ENCODE measurements at regions not wholly inside any gene's neighbourhood (a gene's known extent, or its start where the extent isn't known, plus 50 kb on each side); places are given as distances from the start of the nearest gene placed in this dataset.

DNA sequence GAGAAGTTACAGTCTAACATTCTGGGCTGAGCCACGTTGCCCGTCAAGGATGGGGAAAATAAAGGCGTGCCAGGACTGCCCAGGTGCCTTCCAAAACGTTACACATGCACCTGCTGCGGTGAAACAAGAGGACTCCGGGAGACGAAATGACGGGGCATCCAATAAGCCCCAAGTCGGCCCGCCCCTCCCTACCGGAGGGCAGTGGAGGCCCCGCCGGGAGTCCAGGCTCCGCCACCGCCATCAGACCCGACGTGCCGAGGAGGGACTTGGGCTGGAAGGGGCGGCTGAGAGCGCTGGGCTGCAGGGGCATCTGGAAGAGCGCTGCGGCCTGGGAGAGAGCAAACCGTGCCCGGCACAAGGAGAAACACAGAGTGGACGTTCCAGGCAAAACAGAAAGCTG lies 112.5 kb upstream of the GPC1 start:
- H3K27me3 ChIP-seq: no peaks in the 10 kb centered on the region
- no peak overlapping the region for H3K9ac ChIP-seq
- Mint-ChIP-seq H3K27ac (no peak overlapping the region), H3K27me3 (ENCODE audit: insufficient read depth, low read depth) (peaks cover 8% of the 10 kb centered on the region), H3K4me3 (no peak overlapping the region), H3K36me3 (no peaks in the 10 kb centered on the region), H3K9me3 (no peaks in the 10 kb centered on the region), H3K4me1 (peaks cover 35% of the 10 kb centered on the region)
- H4K20me1 ChIP-seq (ENCODE audit: low read depth): no peaks in the 10 kb centered on the region
- no peak for DNase-seq (ENCODE audit: low spot score)
- H3K9me3 ChIP-seq (ENCODE audit: low read depth): no peaks in the 10 kb centered on the region
- no peak overlapping the region for H3K4me3 ChIP-seq
- no peaks in the 10 kb centered on the region for H3K79me2 ChIP-seq (ENCODE audit: low read depth)
- H3K27ac ChIP-seq: no peak overlapping the region
- no peak for TF ChIP-seq EZH2phosphoT487 (IDR thresholded peaks at IDR 0.05)
- TF ChIP-seq, protein P1, sequence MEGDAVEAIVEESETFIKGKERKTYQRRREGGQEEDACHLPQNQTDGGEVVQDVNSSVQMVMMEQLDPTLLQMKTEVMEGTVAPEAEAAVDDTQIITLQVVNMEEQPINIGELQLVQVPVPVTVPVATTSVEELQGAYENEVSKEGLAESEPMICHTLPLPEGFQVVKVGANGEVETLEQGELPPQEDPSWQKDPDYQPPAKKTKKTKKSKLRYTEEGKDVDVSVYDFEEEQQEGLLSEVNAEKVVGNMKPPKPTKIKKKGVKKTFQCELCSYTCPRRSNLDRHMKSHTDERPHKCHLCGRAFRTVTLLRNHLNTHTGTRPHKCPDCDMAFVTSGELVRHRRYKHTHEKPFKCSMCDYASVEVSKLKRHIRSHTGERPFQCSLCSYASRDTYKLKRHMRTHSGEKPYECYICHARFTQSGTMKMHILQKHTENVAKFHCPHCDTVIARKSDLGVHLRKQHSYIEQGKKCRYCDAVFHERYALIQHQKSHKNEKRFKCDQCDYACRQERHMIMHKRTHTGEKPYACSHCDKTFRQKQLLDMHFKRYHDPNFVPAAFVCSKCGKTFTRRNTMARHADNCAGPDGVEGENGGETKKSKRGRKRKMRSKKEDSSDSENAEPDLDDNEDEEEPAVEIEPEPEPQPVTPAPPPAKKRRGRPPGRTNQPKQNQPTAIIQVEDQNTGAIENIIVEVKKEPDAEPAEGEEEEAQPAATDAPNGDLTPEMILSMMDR (IDR thresholded peaks at IDR 0.05): no peak
- TF ChIP-seq EZH2 (IDR thresholded peaks at IDR 0.05): no peak
- H3K4me1 ChIP-seq: peaks cover 27% of the 10 kb centered on the region
- no peaks in the 10 kb centered on the region for H3F3A ChIP-seq (ENCODE audit: low read depth)
- H3K36me3 ChIP-seq: no peaks in the 10 kb centered on the region
- no peak overlapping the region for H2AFZ ChIP-seq (replicated peaks)
- H3K4me2 ChIP-seq: no peak overlapping the region

DNA sequence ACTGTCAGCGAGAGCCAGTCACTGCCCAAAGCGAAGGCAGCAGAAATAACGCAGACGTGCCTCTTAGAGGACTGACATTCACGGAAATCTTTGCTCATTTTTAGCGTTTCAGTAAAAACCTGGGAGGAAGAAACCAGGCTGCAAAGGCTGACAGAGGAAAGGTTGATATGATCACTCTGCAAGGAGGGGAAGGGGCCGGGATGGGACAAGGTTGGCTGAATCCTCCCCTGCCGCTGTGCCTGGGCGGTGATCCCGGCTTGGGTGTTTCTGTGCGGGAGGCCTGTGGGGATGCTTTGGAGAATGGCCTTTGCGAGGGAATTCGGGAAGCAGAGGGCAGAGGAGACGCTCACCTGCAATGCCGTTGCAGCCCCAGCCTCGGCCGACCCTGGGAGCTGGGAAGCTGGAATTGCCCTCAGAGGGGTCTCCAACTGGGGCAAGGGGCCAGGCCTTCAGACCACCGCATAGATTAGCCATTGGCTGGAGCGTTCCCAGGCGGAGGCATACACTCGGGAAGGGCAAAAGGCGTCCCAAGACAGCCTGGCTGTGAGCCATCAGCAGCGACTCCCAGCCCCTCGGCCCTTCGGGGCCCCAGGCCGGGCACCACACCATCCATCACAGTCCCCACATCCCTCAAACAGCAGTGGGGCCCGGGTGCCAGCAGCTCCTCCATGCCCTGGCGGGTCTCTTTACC lies 111.7 kb upstream of the GPC1 start:
- Histone ChIP-seq H3K36me3 (no peaks in the 10 kb centered on the region), H3K79me2 (ENCODE audit: low read depth) (no peaks in the 10 kb centered on the region), H3K27me3 (no peaks in the 10 kb centered on the region), H3K4me1 (peaks cover 27% of the 10 kb centered on the region), H3K4me3 (no peak overlapping the region), H3K9ac (no peak overlapping the region), H2AFZ (replicated peaks) (no peak overlapping the region), H4K20me1 (ENCODE audit: low read depth) (no peaks in the 10 kb centered on the region), H3K27ac (no peak overlapping the region), H3F3A (ENCODE audit: low read depth) (no peaks in the 10 kb centered on the region), H3K4me2 (no peak overlapping the region), H3K9me3 (ENCODE audit: low read depth) (no peaks in the 10 kb centered on the region)
- DNase-seq (ENCODE audit: low spot score): no peak
- H3K4me3 Mint-ChIP-seq: no peak overlapping the region
- H3K9me3 Mint-ChIP-seq: no peaks in the 10 kb centered on the region
- no peak overlapping the region for H3K27ac Mint-ChIP-seq
- no peaks in the 10 kb centered on the region for H3K36me3 Mint-ChIP-seq
- H3K4me1 Mint-ChIP-seq: peaks cover 31% of the 10 kb centered on the region
- no peak for TF ChIP-seq EZH2phosphoT487 (IDR thresholded peaks at IDR 0.05)
- TF ChIP-seq, protein P1 (IDR thresholded peaks at IDR 0.05): no peak
- TF ChIP-seq EZH2 (IDR thresholded peaks at IDR 0.05): no peak
- H3K27me3 Mint-ChIP-seq (ENCODE audit: insufficient read depth, low read depth): peaks cover 8% of the 10 kb centered on the region

DNA sequence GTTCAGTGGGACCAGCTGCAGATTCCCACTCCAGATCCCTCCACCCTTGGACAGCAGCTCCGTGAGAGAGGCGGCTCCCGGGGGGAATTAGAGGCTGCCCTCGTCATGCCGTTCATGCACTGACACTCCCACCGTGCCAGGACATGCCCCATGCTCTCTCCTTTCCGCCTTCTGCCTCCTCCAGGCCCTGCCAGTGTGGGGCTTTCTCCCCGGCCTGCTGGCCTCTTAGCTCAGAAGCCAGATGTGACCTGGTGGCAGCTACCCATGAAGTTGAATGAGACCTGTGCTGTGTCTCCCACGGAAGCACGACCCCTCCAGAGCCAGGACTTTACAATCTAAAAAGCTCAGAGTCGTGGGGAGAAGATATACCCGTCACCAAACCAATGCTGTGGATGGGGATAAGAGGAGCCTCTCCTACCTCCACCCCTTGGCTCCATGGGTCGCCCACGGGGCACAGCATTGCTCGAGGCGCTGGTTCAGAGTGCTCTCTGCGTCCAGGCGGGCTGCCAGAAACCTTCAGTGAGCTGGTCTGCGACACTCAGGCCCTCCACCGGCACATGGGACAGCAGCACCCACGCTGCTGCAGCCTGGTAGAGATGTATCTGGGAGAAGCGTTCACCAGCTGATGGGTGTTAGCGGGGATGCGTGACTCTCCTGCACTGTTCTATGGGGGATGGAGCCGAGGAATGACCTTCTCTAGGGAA lies 111.0 kb upstream of the GPC1 start:
- no peaks in the 10 kb centered on the region for H3F3A ChIP-seq (ENCODE audit: low read depth)
- Mint-ChIP-seq H3K4me1 (peaks cover 29% of the 10 kb centered on the region), H3K27me3 (ENCODE audit: insufficient read depth, low read depth) (peaks cover 8% of the 10 kb centered on the region), H3K4me3 (no peak overlapping the region), H3K27ac (no peak overlapping the region), H3K9me3 (no peaks in the 10 kb centered on the region), H3K36me3 (no peaks in the 10 kb centered on the region)
- no peak for DNase-seq (ENCODE audit: low spot score)
- no peak overlapping the region for H3K4me2 ChIP-seq
- H2AFZ ChIP-seq (replicated peaks): no peak overlapping the region
- H3K27me3 ChIP-seq: no peaks in the 10 kb centered on the region
- no peaks in the 10 kb centered on the region for H3K79me2 ChIP-seq (ENCODE audit: low read depth)
- H3K4me1 ChIP-seq: peaks cover 27% of the 10 kb centered on the region
- TF ChIP-seq, protein P1 (IDR thresholded peaks at IDR 0.05): no peak
- TF ChIP-seq EZH2 (IDR thresholded peaks at IDR 0.05) (no peak), EZH2phosphoT487 (IDR thresholded peaks at IDR 0.05) (no peak)
- H3K36me3 ChIP-seq: no peaks in the 10 kb centered on the region
- no peak overlapping the region for H3K9ac ChIP-seq
- H3K27ac ChIP-seq: no peak overlapping the region
- H3K4me3 ChIP-seq: no peak overlapping the region
- no peaks in the 10 kb centered on the region for H4K20me1 ChIP-seq (ENCODE audit: low read depth)
- H3K9me3 ChIP-seq (ENCODE audit: low read depth): no peaks in the 10 kb centered on the region
